Mesendoderm (in vitro differentiated cells): ENCODE measurements at regions not wholly inside any gene's neighbourhood (a gene's known extent, or its start where the extent isn't known, plus 50 kb on each side); places are given as distances from the start of the nearest gene placed in this dataset.

Experiments used
- DNase-seq: peaks from one replicate; pipeline ENCODE4 v3.0.0; 2013
- H2AK5ac ChIP-seq: 2 replicates; pipeline ENCODE4 v1.6.1; 2013; ENCODE audit warnings: low read length, inconsistent platforms
- H2BK120ac ChIP-seq: 2 replicates; pipeline ENCODE4 v1.6.1; 2013; ENCODE audit warnings: low read depth, mild to moderate bottlenecking, low read length, moderate library complexity, mixed read lengths
- H2BK15ac ChIP-seq: replicated peaks from 2 replicates; pipeline ENCODE4 v1.6.1; 2013; ENCODE audit warnings: low read depth, mild to moderate bottlenecking, moderate library complexity
- H2BK5ac ChIP-seq: 2 replicates; pipeline ENCODE4 v1.6.1; 2013; ENCODE audit warnings: low read length, inconsistent platforms
- H3K18ac ChIP-seq: 2 replicates; pipeline ENCODE4 v1.6.1; 2013; ENCODE audit warnings: mild to moderate bottlenecking, low read length, mixed read lengths
- H3K23ac ChIP-seq: one replicate; pipeline ENCODE4 v1.6.1; 2013; ENCODE audit warnings: low read length
- H3K27ac ChIP-seq: 2 replicates; pipeline ENCODE4 v1.5.1; 2013; ENCODE audit warnings: low read depth, mild to moderate bottlenecking, inconsistent platforms, low read length, moderate library complexity
- H3K27me3 ChIP-seq: 2 replicates; pipeline ENCODE4 v1.6.1; 2013; ENCODE audit warnings: low read length, control low read depth, mild to moderate bottlenecking, inconsistent platforms; ENCODE audit not compliant: insufficient read depth, poor library complexity
- H3K36me3 ChIP-seq: 2 replicates; pipeline ENCODE4 v1.6.1; 2013; ENCODE audit warnings: low read length, inconsistent platforms; ENCODE audit not compliant: control insufficient read depth, insufficient read depth
- H3K4ac ChIP-seq: one replicate; pipeline ENCODE4 v1.6.1; 2013; ENCODE audit warnings: low read depth, mild to moderate bottlenecking, low read length, moderate library complexity
- H3K4me1 ChIP-seq: 2 replicates; pipeline ENCODE4 v1.6.1; 2013; ENCODE audit warnings: low read depth, low read length, inconsistent platforms; ENCODE audit not compliant: control insufficient read depth
- H3K4me2 ChIP-seq: 2 replicates; pipeline ENCODE4 v1.6.1; 2013; ENCODE audit warnings: low read length
- H3K4me3 ChIP-seq: 2 replicates; pipeline ENCODE4 v1.5.1; 2013; ENCODE audit warnings: mild to moderate bottlenecking, low read length
- H3K56ac ChIP-seq: one replicate; pipeline ENCODE4 v1.6.1; 2013; ENCODE audit warnings: low read length
- H3K79me1 ChIP-seq: 2 replicates; pipeline ENCODE4 v1.6.1; 2013; ENCODE audit warnings: low read length, inconsistent platforms
- H3K79me2 ChIP-seq: 2 replicates; pipeline ENCODE4 v1.6.1; 2013; ENCODE audit warnings: mild to moderate bottlenecking, low read length; ENCODE audit not compliant: control insufficient read depth, insufficient read depth
- H3K9ac ChIP-seq: 2 replicates; pipeline ENCODE4 v1.6.1; 2013; ENCODE audit warnings: low read length, inconsistent platforms
- H4K5ac ChIP-seq: one replicate; pipeline ENCODE4 v1.6.1; 2013; ENCODE audit warnings: low read length
- H4K8ac ChIP-seq: one replicate; pipeline ENCODE4 v1.6.1; 2013; ENCODE audit warnings: low read depth, mild to moderate bottlenecking, control low read depth, low read length, moderate library complexity
- WGBS: extraction: QIAGEN DNeasy Blood & Tissue Kit; methylation state at CpG from one replicate; pipeline ENCODE4 v1.1.7; 2013; ENCODE audit warnings: low lambda C conversion rate, missing lambda C conversion rate; ENCODE audit not compliant: insufficient coverage; ENCODE audit errors: extremely low coverage; 5-methylcytosine and 5-hydroxymethylcytosine counted together

DNA sequence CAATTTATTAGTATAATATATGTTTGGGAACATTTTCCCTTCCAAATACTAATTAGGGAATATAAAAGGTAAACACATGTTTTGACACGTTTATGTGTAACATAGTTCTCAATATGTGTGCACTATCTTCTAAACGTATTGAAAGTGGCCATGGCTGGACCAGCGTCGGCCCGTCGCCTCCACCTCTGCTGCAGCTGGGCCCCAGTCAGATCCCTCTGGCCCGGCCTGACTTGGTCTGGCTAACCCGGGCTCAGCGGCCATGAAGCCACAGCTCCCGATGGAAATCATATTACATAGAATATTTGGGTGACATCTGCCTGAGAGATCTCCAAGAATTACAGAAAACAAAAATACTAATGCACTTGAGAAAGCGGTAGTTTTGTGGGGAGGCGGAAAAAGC is 474.4 kb upstream of the CDH2 start:
- H3K79me2 ChIP-seq: no peaks in the 10 kb centered on the region

DNA sequence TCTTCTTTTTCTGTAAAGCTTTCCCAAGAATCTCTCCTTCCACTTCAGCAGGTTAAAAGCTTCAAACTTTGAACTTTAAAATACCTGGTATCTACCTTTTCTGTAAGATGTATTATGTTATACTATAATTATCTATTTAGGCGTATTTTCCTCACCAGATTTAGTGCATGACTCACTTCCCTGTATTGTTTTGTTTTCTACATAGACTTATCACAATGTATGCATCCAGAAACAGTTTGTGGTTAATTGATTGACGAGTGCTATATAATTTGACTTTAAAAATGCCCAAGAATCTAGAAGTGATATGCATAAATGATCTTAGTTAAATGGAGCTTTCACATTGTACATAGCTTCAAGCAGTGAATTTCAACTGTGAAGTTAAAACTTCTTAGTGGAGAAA is 473.9 kb upstream of the CDH2 start:
- Histone ChIP-seq H3K4me1 (no peaks in the 10 kb centered on the region), H3K79me1 (no peaks in the 10 kb centered on the region), H2AK5ac (no peak overlapping the region), H3K18ac (no peak overlapping the region), H3K4me3 (no peak overlapping the region), H3K79me2 (no peaks in the 10 kb centered on the region), H3K23ac (no peak overlapping the region), H4K8ac (no peak overlapping the region), H3K4ac (no peak overlapping the region), H3K4me2 (no peak overlapping the region), H2BK5ac (no peak overlapping the region), H2BK120ac (no peak overlapping the region), H3K36me3 (no peaks in the 10 kb centered on the region), H3K27ac (no peak overlapping the region), H2BK15ac (no peak overlapping the region), H3K56ac (no peak overlapping the region), H3K27me3 (no peaks in the 10 kb centered on the region), H4K5ac (no peak overlapping the region), H3K9ac (no peak overlapping the region)
- no CpG with 5 or more reads among the region's 2 CpGs for whole genome bisulfite sequencing
- DNase-seq: no peak

More for the DNA sequence above, 474.4 kb upstream of the CDH2 start:
- no peak for DNase-seq
- H2BK120ac ChIP-seq: no peak overlapping the region
- no peak overlapping the region for H3K18ac ChIP-seq
- H3K23ac ChIP-seq: no peak overlapping the region
- H3K4me3 ChIP-seq: no peak overlapping the region
- WGBS: no CpG with 5 or more reads among the region's 12 CpGs
- H2AK5ac ChIP-seq: no peak overlapping the region
- H3K4me2 ChIP-seq: no peak overlapping the region
- no peaks in the 10 kb centered on the region for H3K27me3 ChIP-seq
- H3K4ac ChIP-seq: no peak overlapping the region
- H2BK15ac ChIP-seq: no peak overlapping the region
- H3K79me1 ChIP-seq: no peaks in the 10 kb centered on the region
- no peak overlapping the region for H3K9ac ChIP-seq
- H3K36me3 ChIP-seq: no peaks in the 10 kb centered on the region
- no peak overlapping the region for H4K8ac ChIP-seq
- H2BK5ac ChIP-seq: no peak overlapping the region
- H4K5ac ChIP-seq: no peak overlapping the region
- H3K4me1 ChIP-seq: no peaks in the 10 kb centered on the region
- no peak overlapping the region for H3K27ac ChIP-seq
- H3K56ac ChIP-seq: no peak overlapping the region

DNA sequence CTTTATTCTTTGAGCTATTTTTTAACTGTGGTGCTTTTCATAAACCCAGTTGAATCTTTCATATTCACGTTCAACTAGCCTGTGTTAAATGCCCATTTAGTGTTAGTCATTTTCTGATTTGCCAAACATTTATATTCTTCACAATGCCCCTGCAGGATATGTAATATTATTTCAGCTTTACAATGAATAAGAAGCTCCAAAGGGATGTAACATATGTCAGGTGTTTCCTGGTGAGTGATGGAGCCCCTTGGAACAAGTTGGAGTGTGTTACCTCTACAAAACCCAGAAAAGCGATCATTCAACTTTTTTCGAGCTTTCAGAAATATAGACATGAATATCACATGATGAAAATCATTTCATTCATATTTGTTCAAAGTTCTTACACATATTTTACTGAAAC is 471.0 kb upstream of the CDH2 start:
- Histone ChIP-seq H3K4me3 (no peak overlapping the region), H3K9ac (no peak overlapping the region), H3K56ac (no peak overlapping the region), H2BK120ac (no peak overlapping the region), H3K27ac (no peak overlapping the region), H3K18ac (no peak overlapping the region), H2AK5ac (no peak overlapping the region), H3K27me3 (no peaks in the 10 kb centered on the region), H3K4me2 (no peak overlapping the region), H3K36me3 (no peaks in the 10 kb centered on the region), H2BK5ac (no peak overlapping the region), H4K5ac (no peak overlapping the region), H3K79me2 (no peaks in the 10 kb centered on the region), H3K79me1 (no peaks in the 10 kb centered on the region), H4K8ac (no peak overlapping the region), H3K23ac (no peak overlapping the region), H3K4ac (no peak overlapping the region), H2BK15ac (no peak overlapping the region), H3K4me1 (no peaks in the 10 kb centered on the region)
- DNase-seq: no peak
- no CpG with 5 or more reads among the region's 3 CpGs for WGBS

DNA sequence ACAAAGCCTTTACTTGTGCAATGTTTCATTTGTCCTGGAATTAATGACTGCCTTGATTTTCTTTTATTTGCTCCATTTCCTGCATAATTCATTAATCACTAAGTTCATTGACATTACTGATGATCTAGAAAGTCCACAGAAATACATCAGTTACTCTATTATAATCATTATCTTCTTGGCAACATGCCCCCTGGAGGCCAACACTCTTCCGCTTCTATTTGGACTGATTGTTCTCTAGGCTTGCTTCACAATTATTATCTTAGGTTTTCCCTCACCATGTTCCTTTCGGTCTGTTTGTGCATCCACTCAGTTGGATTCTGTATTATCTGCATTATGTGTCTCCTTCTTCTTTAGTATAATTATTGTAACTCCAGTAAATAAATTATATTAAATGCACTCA is 461.0 kb upstream of the CDH2 start:
- H3K4me3 ChIP-seq: no peak overlapping the region
- no peak overlapping the region for H3K23ac ChIP-seq
- no peak overlapping the region for H3K18ac ChIP-seq
- H2BK15ac ChIP-seq: no peak overlapping the region
- no peak overlapping the region for H3K9ac ChIP-seq
- H3K79me2 ChIP-seq: no peaks in the 10 kb centered on the region
- no peak overlapping the region for H4K8ac ChIP-seq
- no peak overlapping the region for H2BK5ac ChIP-seq
- DNase-seq: peak; percentile 9
- no peaks in the 10 kb centered on the region for H3K79me1 ChIP-seq
- H3K4ac ChIP-seq: no peak overlapping the region
- H3K4me2 ChIP-seq: no peak overlapping the region
- no peak overlapping the region for H2AK5ac ChIP-seq
- H3K36me3 ChIP-seq: no peaks in the 10 kb centered on the region
- WGBS: no CpG with 5 or more reads among the region's 2 CpGs
- no peak overlapping the region for H2BK120ac ChIP-seq
- no peak overlapping the region for H3K56ac ChIP-seq
- no peaks in the 10 kb centered on the region for H3K4me1 ChIP-seq
- H4K5ac ChIP-seq: no peak overlapping the region
- no peaks in the 10 kb centered on the region for H3K27me3 ChIP-seq
- no peak overlapping the region for H3K27ac ChIP-seq

DNA sequence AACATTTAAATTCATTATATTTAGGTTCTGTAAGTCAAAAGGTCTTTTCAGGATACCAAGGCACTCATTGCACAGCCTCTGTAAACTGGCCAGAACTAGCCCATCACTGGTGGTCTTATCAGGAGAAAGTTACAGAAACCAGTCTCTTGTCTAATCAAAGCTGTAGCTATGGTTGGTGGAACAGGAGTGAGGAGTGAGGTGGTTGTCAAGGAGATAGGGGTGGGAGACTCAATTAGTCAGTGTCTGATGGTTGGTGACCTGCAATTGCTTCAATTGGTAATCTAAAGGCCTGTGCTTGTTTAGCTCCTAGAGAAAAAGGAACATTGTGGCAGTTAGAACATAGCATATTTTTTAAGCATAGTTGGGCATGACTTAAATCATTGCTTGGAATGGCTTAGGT is 458.6 kb upstream of the CDH2 start:
- H3K79me1 ChIP-seq: no peaks in the 10 kb centered on the region
- H3K27ac ChIP-seq: no peak overlapping the region

DNA sequence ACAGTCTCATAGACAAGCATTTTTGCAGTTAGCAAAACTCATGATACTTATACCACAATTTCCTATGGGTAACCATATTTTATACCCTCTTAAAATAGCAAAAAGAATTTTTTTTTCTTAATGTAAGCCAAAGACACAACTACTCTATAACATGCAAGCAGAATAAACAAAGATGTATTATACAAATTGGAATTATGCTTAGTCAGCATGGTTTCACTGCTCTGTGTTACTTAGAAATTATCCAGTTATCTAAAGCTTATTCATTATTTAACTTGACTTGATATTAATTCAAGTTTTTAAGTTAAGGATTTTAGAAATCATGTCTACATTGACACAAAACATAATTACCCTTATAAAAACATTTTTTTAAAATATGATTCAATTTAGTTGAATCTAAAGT is 449.8 kb upstream of the CDH2 start:
- Histone ChIP-seq H3K4me1 (no peaks in the 10 kb centered on the region), H3K4me2 (no peak overlapping the region), H3K4ac (no peak overlapping the region), H3K9ac (no peak overlapping the region), H3K79me2 (no peaks in the 10 kb centered on the region), H4K5ac (no peak overlapping the region), H2AK5ac (no peak overlapping the region), H3K27me3 (no peaks in the 10 kb centered on the region), H4K8ac (no peak overlapping the region), H2BK15ac (no peak overlapping the region), H3K79me1 (no peaks in the 10 kb centered on the region), H2BK120ac (no peak overlapping the region), H3K4me3 (no peak overlapping the region), H2BK5ac (no peak overlapping the region), H3K56ac (no peak overlapping the region), H3K23ac (no peak overlapping the region), H3K18ac (no peak overlapping the region), H3K36me3 (no peaks in the 10 kb centered on the region), H3K27ac (no peak overlapping the region)
- no peak for DNase-seq

More for the DNA sequence above, 458.6 kb upstream of the CDH2 start:
- no peak overlapping the region for H4K8ac ChIP-seq
- H3K36me3 ChIP-seq: no peaks in the 10 kb centered on the region
- no peak overlapping the region for H3K9ac ChIP-seq
- no peak overlapping the region for H3K18ac ChIP-seq
- no peak overlapping the region for H2BK5ac ChIP-seq
- H3K79me2 ChIP-seq: no peaks in the 10 kb centered on the region
- no peaks in the 10 kb centered on the region for H3K4me1 ChIP-seq
- H2BK15ac ChIP-seq: no peak overlapping the region
- H4K5ac ChIP-seq: no peak overlapping the region
- no peak overlapping the region for H2BK120ac ChIP-seq
- H2AK5ac ChIP-seq: no peak overlapping the region
- H3K27me3 ChIP-seq: no peaks in the 10 kb centered on the region
- H3K4ac ChIP-seq: no peak overlapping the region
- H3K56ac ChIP-seq: no peak overlapping the region
- no peak overlapping the region for H3K4me3 ChIP-seq
- no peak overlapping the region for H3K4me2 ChIP-seq
- H3K23ac ChIP-seq: no peak overlapping the region
- DNase-seq: peak; percentile 40
